Naive thymus-derived CD4-positive, alpha-beta T cell (primary cell): ENCODE measurements at regions not wholly inside any gene's neighbourhood (a gene's known extent, or its start where the extent isn't known, plus 50 kb on each side); places are given as distances from the start of the nearest gene placed in this dataset.

Experiments
- ATAC-seq: fragments of 150-1000 bp; cut with Tn5 transposase; 2 replicates; pipeline ENCODE4 v1.10.0; 2021; ENCODE audit warnings: mild to moderate bottlenecking, moderate library complexity
- CTCF ChIA-PET: fragments of 350-600 bp; sonication (Branson Sonifier 250); formaldehyde crosslinking; loops from one replicate; lab custom pipeline; 2021; ENCODE audit warnings: antibody characterized with exemption; lab: Charles Lee
- POLR2A ChIA-PET: fragments of 350-600 bp; sonication (Branson Sonifier 250); formaldehyde crosslinking; loops from one replicate; lab custom pipeline; 2021; ENCODE audit warnings: antibody characterized with exemption, inconsistent platforms; lab: Charles Lee
- DNase-seq, 9 donors: peaks; one replicate each; pipeline versions ENCODE4 v3.0.0 to v3.0.0-alpha.2; 2020 to 2022; ENCODE audit warnings: mixed read lengths in 1 of 9
- H3K27ac ChIP-seq: one replicate; pipeline ENCODE4 v1.7.0; 2013; ENCODE audit warnings: mild to moderate bottlenecking, low read depth, low read length, moderate library complexity
- H3K27me3 ChIP-seq, 2 donors: one replicate each; pipeline ENCODE4 v1.7.0; 2013; ENCODE audit warnings: low read length in 2 of 2, mild to moderate bottlenecking in 2 of 2, moderate library complexity in 2 of 2; ENCODE audit not compliant: control insufficient read depth in 2 of 2, insufficient read depth in 2 of 2
- H3K36me3 ChIP-seq, 3 experiments: 1 replicate in 2 of 3; 2 replicates in 1 of 3; pipeline ENCODE4 v1.7.0; 2013; ENCODE audit warnings: low read length in 3 of 3, mild to moderate bottlenecking in 3 of 3, moderate library complexity in 1 of 3; ENCODE audit not compliant: insufficient read depth in 3 of 3, control insufficient read depth in 2 of 3
- H3K4me1 ChIP-seq, 2 donors: one replicate each; pipeline ENCODE4 v1.7.0; 2013; ENCODE audit warnings: low read length in 2 of 2, mild to moderate bottlenecking in 2 of 2, moderate library complexity in 1 of 2; ENCODE audit not compliant: control insufficient read depth in 2 of 2, insufficient read depth in 2 of 2
- H3K4me3 ChIP-seq: 2 replicates; pipeline ENCODE4 v1.7.0; 2013; ENCODE audit warnings: mild to moderate bottlenecking, low read length
- H3K9me3 ChIP-seq, 3 experiments: 1 replicate in 2 of 3; 2 replicates in 1 of 3; pipeline ENCODE4 v1.7.0; 2013; ENCODE audit warnings: low read length in 3 of 3; ENCODE audit not compliant: control insufficient read depth in 2 of 3
- H3K27ac Mint-ChIP-seq, 9 donors: one replicate each; pipeline ENCODE4 v1.8.0; 2020 to 2022; ENCODE audit warnings: mixed read lengths in 9 of 9, mild to moderate bottlenecking in 8 of 9, moderate library complexity in 5 of 9, inconsistent platforms in 2 of 9
- H3K27me3 Mint-ChIP-seq, 5 donors: one replicate each; pipeline ENCODE4 v1.8.0; 2021 to 2022; ENCODE audit warnings: mixed read lengths in 5 of 5, mild to moderate bottlenecking in 1 of 5
- H3K36me3 Mint-ChIP-seq, 5 donors: one replicate each; pipeline ENCODE4 v1.8.0; 2020 to 2022; ENCODE audit warnings: mixed read lengths in 5 of 5, mild to moderate bottlenecking in 3 of 5, inconsistent platforms in 1 of 5
- H3K4me1 Mint-ChIP-seq, 7 donors: one replicate each; pipeline ENCODE4 v1.8.0; 2020 to 2022; ENCODE audit warnings: mixed read lengths in 7 of 7, mild to moderate bottlenecking in 3 of 7, inconsistent platforms in 1 of 7
- H3K4me3 Mint-ChIP-seq, 10 donors: one replicate each; pipeline ENCODE4 v1.8.0; 2020 to 2022; ENCODE audit warnings: mild to moderate bottlenecking in 10 of 10, mixed read lengths in 10 of 10, moderate library complexity in 6 of 10, inconsistent platforms in 2 of 10
- H3K9me3 Mint-ChIP-seq, 11 donors: one replicate each; pipeline ENCODE4 v1.8.0; 2020 to 2022; ENCODE audit warnings: mixed read lengths in 11 of 11, mild to moderate bottlenecking in 4 of 11, inconsistent platforms in 1 of 11, moderate library complexity in 1 of 11
- intact Hi-C, 2 donors: fragments of 100-400 bp; cut with micrococcal nuclease; formaldehyde crosslinking; loops; one replicate each; pipeline ENCODE4 v1.15.1; 2023

DNA sequence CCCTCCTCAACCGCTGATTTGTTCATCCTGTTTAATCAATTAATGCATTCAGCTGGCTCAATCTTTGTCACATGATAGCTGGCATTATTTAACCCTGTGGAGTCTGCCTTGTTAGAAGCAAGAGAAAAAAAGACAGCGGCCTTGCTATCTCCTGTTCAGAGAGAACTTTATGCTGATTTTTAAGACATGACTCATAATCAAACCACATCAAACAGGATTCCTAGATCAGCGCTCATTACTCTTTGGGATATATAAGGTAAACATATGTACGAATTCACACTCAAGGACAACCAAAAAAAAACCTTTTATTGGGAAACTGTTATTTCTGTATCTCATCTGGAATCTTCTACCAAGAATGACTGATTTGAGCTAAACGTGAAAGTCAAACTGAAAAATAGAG, 195.1 kb downstream of the C1D start:
- Mint-ChIP-seq H3K9me3 (no peaks in the 10 kb centered on the region), H3K27ac (no peak overlapping the region), H3K36me3 (no peaks in the 10 kb centered on the region), H3K4me3 (no peak overlapping the region), H3K4me1 (no peaks in the 10 kb centered on the region), H3K27me3 (peaks cover 0 to 21% (median 17%) of the 10 kb centered on the region in 5 donors)
- Histone ChIP-seq H3K27ac (no peak overlapping the region), H3K27me3 (no peaks in the 10 kb centered on the region), H3K36me3 (no peaks in the 10 kb centered on the region), H3K9me3 (no peaks in the 10 kb centered on the region), H3K4me3 (no peak overlapping the region), H3K4me1 (no peaks in the 10 kb centered on the region)
- no peak for DNase-seq
- POLR2A ChIA-PET, result no interaction called here
- CTCF ChIA-PET, result no interaction called here
- intact Hi-C loops, result no loop called here
- no peak for ATAC-seq

DNA sequence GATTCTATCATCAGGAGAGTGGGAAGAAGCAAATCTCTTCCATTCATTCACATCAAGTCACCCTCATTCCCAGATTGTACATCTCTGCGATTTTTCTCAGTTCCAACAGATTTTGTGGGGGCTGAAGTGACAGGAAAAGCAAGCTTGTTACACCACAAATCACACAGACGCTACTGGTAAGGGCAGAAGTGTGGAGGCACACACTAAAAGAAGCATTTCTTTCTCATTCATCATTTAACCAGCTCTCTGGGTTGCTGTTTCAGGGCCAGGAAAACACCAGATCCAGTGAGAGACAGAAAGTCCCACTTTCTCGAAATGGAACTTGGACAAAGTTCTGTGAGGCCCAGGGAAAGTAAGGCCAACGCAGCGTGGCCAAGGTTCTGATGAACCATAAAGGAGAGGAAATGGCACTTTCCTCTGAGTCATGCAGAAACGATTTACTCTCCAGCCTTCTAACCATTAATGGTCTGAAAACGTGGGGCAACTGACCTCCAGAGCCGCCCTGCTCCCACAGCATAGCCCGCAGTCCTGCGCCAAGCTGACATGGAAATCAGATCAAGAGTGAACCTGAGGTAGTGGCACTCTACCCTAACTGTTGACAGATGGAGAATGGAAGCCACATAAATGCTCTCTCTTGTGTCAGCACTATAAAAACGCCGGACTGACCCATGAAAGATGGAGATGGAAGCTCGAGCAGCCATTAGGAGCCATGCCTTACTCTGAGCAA, 191.0 kb downstream of the C1D start:
- no peak overlapping the region for H3K4me3 Mint-ChIP-seq
- Histone ChIP-seq H3K9me3 (no peaks in the 10 kb centered on the region), H3K27me3 (no peaks in the 10 kb centered on the region), H3K4me3 (no peak overlapping the region), H3K27ac (no peak overlapping the region), H3K4me1 (no peaks in the 10 kb centered on the region), H3K36me3 (no peaks in the 10 kb centered on the region)
- H3K9me3 Mint-ChIP-seq, result peaks cover 0 to 6% (median 1%) of the 10 kb centered on the region in 11 donors
- no peak for ATAC-seq
- intact Hi-C loops, result no loop called here
- H3K36me3 Mint-ChIP-seq, result no peaks in the 10 kb centered on the region
- no peak for DNase-seq
- ChIA-PET POLR2A (no interaction called here), CTCF (no interaction called here)
- no peak overlapping the region for H3K27ac Mint-ChIP-seq
- no peaks in the 10 kb centered on the region for H3K4me1 Mint-ChIP-seq
- H3K27me3 Mint-ChIP-seq, result peaks cover 0 to 32% (median 21%) of the 10 kb centered on the region in 5 donors

DNA sequence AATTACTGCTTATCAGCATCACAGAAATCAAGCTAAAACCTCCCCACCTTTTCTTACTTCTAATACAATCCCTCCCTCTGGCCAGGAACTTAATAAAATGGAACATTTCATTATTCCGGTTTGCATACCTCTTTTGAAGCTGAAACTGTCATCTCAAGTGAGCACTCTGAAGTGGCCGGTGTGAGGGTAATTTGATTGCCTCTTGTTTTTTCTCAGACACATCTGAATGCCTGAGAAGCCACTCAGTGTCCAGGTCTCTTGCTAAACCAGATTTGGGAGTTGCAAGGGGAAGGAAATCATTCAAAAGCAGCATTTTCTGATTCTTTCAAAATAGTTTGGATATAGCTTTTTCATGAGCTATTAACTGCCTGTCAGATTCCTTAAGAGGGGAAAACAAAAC, 190.3 kb downstream of the C1D start:
- ChIA-PET CTCF (no interaction called here), POLR2A (no interaction called here)
- Mint-ChIP-seq H3K4me1 (no peaks in the 10 kb centered on the region), H3K27me3 (peaks cover 0 to 33% (median 21%) of the 10 kb centered on the region in 5 donors), H3K9me3 (peaks cover 0 to 6% (median 1%) of the 10 kb centered on the region in 11 donors), H3K36me3 (no peaks in the 10 kb centered on the region), H3K27ac (no peak overlapping the region), H3K4me3 (no peak overlapping the region)
- Histone ChIP-seq H3K27me3 (no peaks in the 10 kb centered on the region), H3K4me3 (no peak overlapping the region), H3K4me1 (no peaks in the 10 kb centered on the region), H3K9me3 (no peaks in the 10 kb centered on the region), H3K27ac (no peak overlapping the region), H3K36me3 (no peaks in the 10 kb centered on the region)
- DNase-seq (no peak), ATAC-seq (no peak)
- intact Hi-C loops, result no loop called here

DNA sequence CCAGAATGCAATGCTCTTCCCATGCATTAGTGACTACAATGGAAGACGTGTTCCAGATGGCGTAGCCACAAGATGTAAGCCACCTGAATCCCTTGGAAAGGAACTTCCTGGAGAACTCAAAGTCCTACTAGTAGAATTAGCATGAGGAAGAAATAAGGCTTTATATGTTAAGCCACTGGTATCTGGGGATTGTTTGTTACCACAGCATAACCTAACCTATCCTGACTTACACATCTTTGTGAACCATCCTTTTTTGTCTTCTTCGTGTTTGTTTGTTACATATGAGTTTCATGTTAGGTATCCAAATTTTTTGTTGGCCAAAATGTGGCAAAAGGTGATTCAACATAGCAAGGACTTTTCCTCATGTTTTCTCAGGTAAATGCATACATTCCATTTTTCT, 188.9 kb downstream of the C1D start:
- ChIA-PET CTCF (no interaction called here), POLR2A (no interaction called here)
- H3K27me3 ChIP-seq, result no peaks in the 10 kb centered on the region
- H3K36me3 ChIP-seq, result no peaks in the 10 kb centered on the region
- H3K27ac Mint-ChIP-seq, result no peak overlapping the region
- no peak for ATAC-seq
- H3K4me1 Mint-ChIP-seq, result no peaks in the 10 kb centered on the region
- H3K9me3 Mint-ChIP-seq, result peaks cover 0 to 6% (median 1%) of the 10 kb centered on the region in 11 donors
- peaks cover 0 to 28% (median 18%) of the 10 kb centered on the region in 5 donors for H3K27me3 Mint-ChIP-seq
- no peaks in the 10 kb centered on the region for H3K36me3 Mint-ChIP-seq
- H3K4me3 ChIP-seq, result no peak overlapping the region
- no peak overlapping the region for H3K4me3 Mint-ChIP-seq
- H3K9me3 ChIP-seq, result no peaks in the 10 kb centered on the region
- intact Hi-C loops, result no loop called here
- no peaks in the 10 kb centered on the region for H3K4me1 ChIP-seq
- no peak overlapping the region for H3K27ac ChIP-seq
- DNase-seq, result no peak

DNA sequence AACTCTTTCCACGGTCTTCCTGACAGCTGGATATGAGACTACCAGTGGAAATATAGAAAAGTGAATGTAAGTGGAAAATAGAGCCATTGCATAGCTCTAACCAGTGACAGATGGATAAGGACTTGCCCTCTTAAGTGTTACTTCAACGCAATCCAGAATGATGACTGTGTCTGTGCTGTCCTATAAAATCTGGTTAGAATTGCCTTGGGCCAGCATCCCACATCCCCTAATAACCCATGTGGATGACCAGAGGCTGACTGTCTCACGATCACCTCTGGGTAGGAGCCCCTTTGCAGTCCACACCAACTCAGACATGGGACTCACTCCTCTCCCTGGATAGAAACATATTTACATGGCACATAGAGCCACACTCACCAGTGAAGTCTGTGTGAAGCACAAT, 186.6 kb downstream of the C1D start:
- no peaks in the 10 kb centered on the region for H3K36me3 ChIP-seq
- ATAC-seq (no peak), DNase-seq (no peak)
- ChIA-PET POLR2A (no interaction called here), CTCF (no interaction called here)
- no peaks in the 10 kb centered on the region for H3K9me3 ChIP-seq
- Mint-ChIP-seq H3K27ac (no peak overlapping the region), H3K4me3 (no peak overlapping the region), H3K27me3 (peaks cover 0 to 21% (median 12%) of the 10 kb centered on the region in 5 donors), H3K4me1 (no peaks in the 10 kb centered on the region), H3K36me3 (no peaks in the 10 kb centered on the region), H3K9me3 (peaks cover 0 to 6% (median 1%) of the 10 kb centered on the region in 11 donors)
- H3K27me3 ChIP-seq, result no peaks in the 10 kb centered on the region
- H3K27ac ChIP-seq, result no peak overlapping the region
- H3K4me1 ChIP-seq, result no peaks in the 10 kb centered on the region
- H3K4me3 ChIP-seq, result no peak overlapping the region
- intact Hi-C loops, result no loop called here

DNA sequence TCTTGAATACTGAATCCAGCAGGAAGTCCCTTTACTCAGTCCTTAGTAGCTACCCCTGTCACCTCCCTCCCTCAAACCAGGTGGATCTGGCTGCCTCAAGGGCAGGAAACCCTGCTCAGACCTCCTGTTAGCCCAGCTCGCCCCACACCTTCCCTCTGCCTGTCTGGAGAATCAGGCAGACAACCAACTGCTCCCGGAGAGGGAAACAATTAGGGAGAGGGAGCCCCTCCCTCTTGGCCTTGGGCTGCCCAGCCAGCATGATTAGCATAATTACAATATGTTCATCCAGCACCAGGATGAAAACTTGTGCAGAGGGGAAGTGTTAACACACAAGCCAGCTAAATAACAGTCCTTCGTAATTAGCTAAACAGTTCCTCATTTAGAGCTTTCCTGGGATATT, 185.5 kb downstream of the C1D start:
- H3K4me1 Mint-ChIP-seq, result no peaks in the 10 kb centered on the region
- CTCF ChIA-PET, result no interaction called here

DNA sequence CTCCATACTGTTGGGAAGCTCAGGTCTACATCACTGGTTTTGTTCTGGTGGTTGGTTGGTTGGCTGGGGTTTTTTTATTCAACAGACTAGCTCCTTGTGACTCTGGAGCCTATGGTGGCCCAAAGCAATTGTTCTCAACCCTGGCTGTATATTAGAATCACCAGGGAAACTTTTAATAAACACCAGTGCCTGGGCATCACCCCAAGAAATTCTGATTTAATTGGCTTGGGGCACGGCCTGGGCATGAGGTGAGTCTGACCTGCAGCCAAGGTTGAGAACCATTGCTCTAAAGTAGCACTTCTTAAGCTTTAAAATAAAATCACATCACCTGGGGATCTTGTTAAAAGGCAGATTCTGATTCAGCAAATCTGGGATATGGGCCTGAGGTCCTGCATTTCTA, 184.1 kb downstream of the C1D start:
- Histone ChIP-seq H3K4me1 (no peaks in the 10 kb centered on the region), H3K36me3 (no peaks in the 10 kb centered on the region), H3K9me3 (no peaks in the 10 kb centered on the region), H3K27ac (no peak overlapping the region), H3K27me3 (no peaks in the 10 kb centered on the region), H3K4me3 (no peak overlapping the region)
- ATAC-seq, result no peak
- H3K4me1 Mint-ChIP-seq, result no peaks in the 10 kb centered on the region
- ChIA-PET CTCF (no interaction called here), POLR2A (no interaction called here)
- intact Hi-C loops, result no loop called here
- H3K9me3 Mint-ChIP-seq, result peaks cover 0 to 6% (median 1%) of the 10 kb centered on the region in 11 donors
- DNase-seq, result no peak
- H3K36me3 Mint-ChIP-seq, result no peaks in the 10 kb centered on the region
- no peak overlapping the region for H3K4me3 Mint-ChIP-seq
- H3K27me3 Mint-ChIP-seq, result peaks cover 0 to 21% (median 15%) of the 10 kb centered on the region in 5 donors
- H3K27ac Mint-ChIP-seq, result no peak overlapping the region

More for the DNA sequence above, 185.5 kb downstream of the C1D start:
- Histone ChIP-seq H3K4me3 (no peak overlapping the region), H3K4me1 (no peaks in the 10 kb centered on the region), H3K36me3 (no peaks in the 10 kb centered on the region), H3K27me3 (no peaks in the 10 kb centered on the region), H3K9me3 (no peaks in the 10 kb centered on the region), H3K27ac (no peak overlapping the region)
- intact Hi-C loops, result no loop called here
- DNase-seq (no peak), ATAC-seq (no peak)
- peaks cover 0 to 21% (median 15%) of the 10 kb centered on the region in 5 donors for H3K27me3 Mint-ChIP-seq
- H3K27ac Mint-ChIP-seq, result no peak overlapping the region
- POLR2A ChIA-PET, result no interaction called here
- peaks cover 0 to 6% (median 1%) of the 10 kb centered on the region in 11 donors for H3K9me3 Mint-ChIP-seq
- no peak overlapping the region for H3K4me3 Mint-ChIP-seq
- no peaks in the 10 kb centered on the region for H3K36me3 Mint-ChIP-seq
